Heart right ventricle (tissue), 16 donors: ENCODE measurements at regions not wholly inside any gene's neighbourhood (a gene's known extent, or its start where the extent isn't known, plus 50 kb on each side); places are given as distances from the start of the nearest gene placed in this dataset.

Source experiments
- ATAC-seq, 8 donors: fragments of 200-7000 bp; cut with Tn5 transposase; one replicate each; pipeline ENCODE4 v1.9.1; 2020; ENCODE audit warnings: mild to moderate bottlenecking in 8 of 8, moderate library complexity in 8 of 8, moderate number of reproducible peaks in 1 of 8
- DNase-seq, 2 donors: peaks; one replicate each; pipeline ENCODE4 v3.0.0-alpha.2; 2020
- H3K27ac ChIP-seq, 10 donors: fragments of 200-600 bp; sonication (generic) in 2 of 10; one replicate each; pipeline versions ENCODE4 v1.5.0 to v1.8.0; 2020 to 2022; ENCODE audit warnings: mild to moderate bottlenecking in 3 of 10
- H3K27me3 ChIP-seq, 7 donors: fragments of 200-600 bp; one replicate each; pipeline ENCODE4 v1.8.0; 2021 to 2022; ENCODE audit warnings: mild to moderate bottlenecking in 2 of 7
- H3K36me3 ChIP-seq, 9 donors: fragments of 200-600 bp; sonication (generic) in 1 of 9; one replicate each; pipeline versions ENCODE4 v1.5.0 to v1.8.0; 2020 to 2022; ENCODE audit warnings: mild to moderate bottlenecking in 2 of 9
- H3K4me1 ChIP-seq, 9 donors: fragments of 200-600 bp; sonication (generic) in 1 of 9; one replicate each; pipeline versions ENCODE4 v1.5.0 to v1.8.0; 2020 to 2022; ENCODE audit warnings: mild to moderate bottlenecking in 4 of 9
- H3K4me3 ChIP-seq, 10 donors: fragments of 200-600 bp; sonication (generic) in 2 of 10; one replicate each; pipeline versions ENCODE4 v1.5.0 to v1.8.0; 2020 to 2022; ENCODE audit warnings: mild to moderate bottlenecking in 7 of 10, moderate library complexity in 2 of 10
- H3K9me3 ChIP-seq, 11 donors: fragments of 200-600 bp in 10 of 11; sonication (generic) in 2 of 11; one replicate each; pipeline versions ENCODE4 v1.5.0 to v1.8.0; 2013 to 2022; ENCODE audit warnings: mild to moderate bottlenecking in 2 of 11, control low read depth in 1 of 11, moderate library complexity in 1 of 11
- CTCF ChIP-seq, 9 donors: fragments of 200-600 bp; sonication (generic) in 2 of 9; IDR thresholded peaks; one replicate each; pipeline versions ENCODE4 v1.5.0 to v1.8.0; 2021 to 2022; ENCODE audit warnings: antibody characterized with exemption in 9 of 9, mild to moderate bottlenecking in 5 of 9, moderate library complexity in 1 of 9
- WGBS, 2 donors: extraction: QIAGEN DNeasy Blood & Tissue Kit; methylation state at CpG; one replicate each; pipeline ENCODE4 v1.1.7; 2013; ENCODE audit warnings: inconsistent platforms in 1 of 2; 5-methylcytosine and 5-hydroxymethylcytosine counted together
- intact Hi-C, 10 donors: fragments of 100-400 bp; cut with DNase I; formaldehyde crosslinking; loops; one replicate each; pipeline versions ENCODE4 v1.11.1 to v1.14.2; 2022
- donor health status: Arrhythmogenic right ventricular cardiomyopathy.
- donor health status: ischemic (EF 13 %, LVEDD 7.1; RV severe dilation, severe dysfunction).
- donor health status: healthy with polysubstance abuse.
- donor health status: DM: no; HTN: yes; CAD: no.
- donor health status: DM: no; HTN: no; CAD: no.
- donor health status: ischemic (EF 25% LVEDD 6.9; RV normal size, moderate dysfunction).
- donor health status: ischemic (EF 25% LVEDD 5.7; RV mildly dilated, moderate dysfunction).
- donor health status: healthy.
- donor health status: DM: yes; HTN: yes; CAD: no.
- donor health status: Ischemic cardiomyopathy.
- donor health status: ischemic (EF 35%, LVEDD 5.7; RV mildly dilated, moderate dysfunction).
- donor health status: nonischemic (EF 11% LVEDD 7.7; RV severe dilation, severe dysfunction).
- donor health status: DM: yes; HTN: yes; CAD: no.
- donor health status: PGD.
- donor health status: ischemic (EF 29% LVEDD 5.4; RV normal size, mild dysfunction).
- donor health status: nonischemic (EF 23%, LVEDD 6.1; RV moderate dilation, normal function).

DNA sequence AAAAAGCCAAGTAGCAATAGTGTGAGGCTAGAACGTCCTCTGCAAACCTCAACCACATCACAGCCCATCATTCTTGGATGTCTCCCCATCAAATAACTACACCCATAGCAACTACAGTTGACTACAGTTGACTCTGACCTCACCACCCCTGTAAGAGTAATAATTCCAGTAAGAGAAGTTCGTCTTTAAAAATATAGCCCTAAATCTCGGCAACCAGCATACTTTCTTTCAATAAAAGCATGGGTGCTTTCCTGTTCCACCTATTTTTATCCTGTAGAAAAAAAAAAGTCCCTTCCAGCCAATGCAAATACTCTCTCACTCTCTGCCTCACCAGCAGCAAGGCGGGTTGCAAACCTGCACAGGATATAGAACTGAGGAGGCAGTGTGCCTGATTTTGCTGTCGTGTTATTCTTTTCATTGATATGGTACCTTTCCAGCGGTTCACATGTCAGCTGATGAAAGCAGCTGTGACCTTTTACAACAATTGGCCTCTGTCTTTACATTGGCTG, 187.5 kb upstream of the NFE2L3 start:
- ATAC-seq (peak in 3 of 8 donors; percentile 29 to 49 (median 47)), DNase-seq (no peak)
- Histone ChIP-seq H3K36me3 (no peaks in the 10 kb centered on the region), H3K4me3 (no peak overlapping the region), H3K4me1 (peaks cover 0 to 12% (median 4%) of the 10 kb centered on the region in 9 donors), H3K9me3 (no peaks in the 10 kb centered on the region), H3K27me3 (peaks cover 0 to 44% (median 16%) of the 10 kb centered on the region in 7 donors), H3K27ac (no peak overlapping the region)
- 39 to 52% methylated on average over 6 of the region's 6 CpGs for WGBS, 2 donors
- intact Hi-C loops = no loop called here
- no peak for TF ChIP-seq CTCF (IDR thresholded peaks at IDR 0.05)

DNA sequence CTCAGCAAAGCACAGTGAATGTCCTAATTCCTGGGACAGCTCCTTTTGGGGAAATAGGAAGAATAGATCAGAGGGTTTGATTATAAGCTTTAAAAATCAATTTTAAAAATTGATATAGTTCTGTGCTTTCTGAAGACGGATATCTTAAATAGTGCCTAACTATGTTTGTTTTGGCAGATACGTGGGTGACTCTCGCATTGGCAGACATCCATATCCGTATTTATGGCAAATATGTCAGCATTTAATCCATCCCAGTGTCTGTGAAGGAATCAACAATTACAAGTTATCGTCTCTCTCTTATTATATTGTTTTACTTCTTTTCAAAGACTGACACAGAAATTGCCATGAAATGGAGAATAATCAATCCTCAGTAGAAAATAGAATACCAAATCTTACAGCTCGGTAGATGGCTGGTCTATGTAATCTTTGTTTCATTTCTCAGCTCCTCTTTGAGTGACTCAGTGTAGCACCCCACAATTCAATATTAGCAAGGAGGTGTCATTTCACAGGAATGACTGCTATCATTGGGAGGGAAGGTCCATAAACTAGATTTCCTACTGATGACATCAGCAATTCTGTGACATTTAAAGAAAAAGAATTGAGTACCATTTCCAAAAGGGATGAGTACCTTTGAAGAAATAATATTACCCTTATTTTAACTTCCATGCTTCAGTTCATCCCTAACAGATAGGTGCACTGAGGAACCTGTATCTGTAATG, 186.4 kb upstream of the NFE2L3 start:
- Histone ChIP-seq H3K9me3 (no peaks in the 10 kb centered on the region), H3K27ac (no peak overlapping the region), H3K4me3 (no peak overlapping the region), H3K27me3 (peaks cover 0 to 47% (median 18%) of the 10 kb centered on the region in 7 donors), H3K4me1 (peaks cover 0 to 12% (median 4%) of the 10 kb centered on the region in 9 donors), H3K36me3 (no peaks in the 10 kb centered on the region)
- no peak for TF ChIP-seq CTCF (IDR thresholded peaks at IDR 0.05)
- ATAC-seq (no peak), DNase-seq (no peak)
- 45 to 58% methylated on average over 6 of the region's 6 CpGs for WGBS, 2 donors
- intact Hi-C loops = no loop called here

GRCh38 chr7:25966469-25966868, 185.5 kb upstream of the NFE2L3 start:
- Histone ChIP-seq H3K27ac (no peak overlapping the region), H3K4me1 (peaks cover 0 to 12% (median 4%) of the 10 kb centered on the region in 9 donors), H3K4me3 (no peak overlapping the region), H3K9me3 (no peaks in the 10 kb centered on the region), H3K27me3 (peaks cover 0 to 51% (median 18%) of the 10 kb centered on the region in 7 donors), H3K36me3 (no peaks in the 10 kb centered on the region)
- no peak for TF ChIP-seq CTCF (IDR thresholded peaks at IDR 0.05)
- intact Hi-C loops = no loop called here
- ATAC-seq (no peak), DNase-seq (no peak)

DNA sequence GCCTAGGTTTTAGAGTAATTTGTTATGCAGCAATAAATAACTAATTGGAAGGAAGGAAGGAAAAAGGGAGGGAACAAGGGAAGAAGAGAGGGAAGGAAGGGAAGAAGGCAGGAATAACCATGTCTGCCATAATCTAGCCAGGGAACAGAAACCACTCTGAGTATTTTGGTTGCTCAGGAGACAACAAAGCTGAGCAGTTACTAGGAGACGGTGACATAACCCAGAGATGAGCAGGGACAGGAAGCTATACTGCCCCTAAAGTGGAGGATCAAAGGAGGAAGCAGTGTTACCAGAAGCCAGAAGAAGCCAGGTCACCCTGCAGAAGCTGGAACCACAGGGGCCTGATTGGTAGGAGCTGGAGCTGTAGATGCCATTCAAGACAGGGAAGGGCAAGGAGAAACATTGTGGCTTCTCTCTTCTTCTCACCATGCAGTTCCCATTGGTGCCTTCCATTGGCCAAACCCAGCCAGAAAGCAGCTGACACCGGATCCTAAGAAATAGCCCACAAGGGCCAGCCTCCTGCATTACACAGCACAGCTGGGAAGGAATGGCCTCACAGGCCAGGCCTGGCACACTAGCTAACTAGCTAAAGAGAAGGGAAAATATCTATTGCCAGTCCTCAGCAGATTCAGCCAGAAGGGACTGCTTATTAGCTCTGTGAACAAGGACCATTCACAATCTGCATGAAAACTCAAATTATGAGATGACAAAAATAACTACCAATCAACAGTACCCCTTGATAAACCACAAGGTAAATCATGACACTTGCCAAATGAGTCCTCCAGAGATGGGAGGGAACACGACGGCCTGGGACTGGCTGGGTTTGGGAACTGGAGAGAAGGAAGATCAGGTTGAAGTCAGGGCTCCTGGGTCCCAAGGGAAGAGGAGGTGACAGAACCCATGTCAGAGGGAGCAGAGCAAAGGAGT, 184.5 kb upstream of the NFE2L3 start:
- DNase-seq = no peak
- intact Hi-C loops = no loop called here
- 71 to 88% methylated on average over 4 of the region's 4 CpGs for WGBS, 2 donors
- H3K4me3 ChIP-seq = no peak overlapping the region
- peaks cover 0 to 53% (median 18%) of the 10 kb centered on the region in 7 donors for H3K27me3 ChIP-seq
- no peaks in the 10 kb centered on the region for H3K9me3 ChIP-seq
- no peak for TF ChIP-seq CTCF (IDR thresholded peaks at IDR 0.05)
- H3K4me1 ChIP-seq = peaks cover 0 to 12% (median 4%) of the 10 kb centered on the region in 9 donors
- no peaks in the 10 kb centered on the region for H3K36me3 ChIP-seq
- no peak overlapping the region for H3K27ac ChIP-seq
- peak in 1 of 8 donors; percentile 13 for ATAC-seq
